NCI-H1048 (cell line): ENCODE measurements at regions not wholly inside any gene's neighbourhood (a gene's known extent, or its start where the extent isn't known, plus 50 kb on each side); places are given as distances from the start of the nearest gene placed in this dataset.
"Not testable (repeated sequence)": the region's sequence is repeated elsewhere in the genome, so short reads cannot be mapped to it uniquely, and the experiment has no call there.

ENCODE experiments used
- DNase-seq: peaks from one replicate; lab custom pipeline; 2025; lab: John Stamatoyannopoulos, UW

- DNase-seq, result not testable (repeated sequence)
Measured at GRCh38 chr6:120930500-120930899, 403.8 kb downstream of the TBC1D32 start.

DNA sequence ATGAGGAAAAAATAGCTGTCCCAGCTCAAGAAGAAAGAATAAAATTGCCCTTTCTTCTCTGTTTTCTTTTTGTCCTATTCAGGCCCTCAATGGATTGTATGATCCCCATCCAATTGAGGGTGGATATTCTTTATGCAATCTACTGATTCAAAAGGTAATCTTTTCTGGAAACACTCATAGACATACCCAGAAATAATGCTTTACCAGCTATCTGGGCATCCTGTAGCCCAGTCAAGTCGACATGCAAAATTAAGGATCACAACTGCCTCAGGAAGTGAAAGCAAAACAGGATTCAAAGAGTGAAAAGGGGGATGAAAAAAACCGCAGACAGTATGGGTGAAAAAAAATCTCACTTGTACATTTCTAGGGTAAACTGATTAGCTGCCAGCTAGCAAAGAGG, 410.1 kb downstream of the TBC1D32 start:
- DNase-seq, result no peak

GRCh38 chr6:120918137-120918536, 416.1 kb downstream of the TBC1D32 start:
- DNase-seq, result no peak

DNA sequence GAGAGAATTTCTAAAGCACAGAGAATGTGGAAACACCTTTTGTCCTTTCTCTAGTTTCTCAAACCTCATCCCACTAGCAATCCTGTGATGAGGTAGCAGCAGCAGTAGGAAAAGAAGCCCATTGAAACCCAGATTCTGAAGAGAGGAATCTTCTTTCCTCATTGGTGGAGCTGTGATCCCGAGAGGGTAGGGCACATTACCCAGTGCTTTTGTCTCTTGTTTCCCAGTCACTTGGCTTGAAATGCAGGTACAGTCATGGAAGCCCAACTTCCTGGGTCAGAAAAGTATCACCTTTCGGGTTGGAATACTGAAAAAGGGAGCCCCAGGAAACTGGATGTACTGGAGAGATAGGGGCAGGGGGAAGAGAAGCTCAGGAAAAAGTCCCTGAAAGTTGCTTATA, 417.4 kb downstream of the TBC1D32 start:
- DNase-seq, result no peak

- no peak for DNase-seq
Measured at GRCh38 chr6:120913486-120913885, 420.8 kb downstream of the TBC1D32 start.

DNA sequence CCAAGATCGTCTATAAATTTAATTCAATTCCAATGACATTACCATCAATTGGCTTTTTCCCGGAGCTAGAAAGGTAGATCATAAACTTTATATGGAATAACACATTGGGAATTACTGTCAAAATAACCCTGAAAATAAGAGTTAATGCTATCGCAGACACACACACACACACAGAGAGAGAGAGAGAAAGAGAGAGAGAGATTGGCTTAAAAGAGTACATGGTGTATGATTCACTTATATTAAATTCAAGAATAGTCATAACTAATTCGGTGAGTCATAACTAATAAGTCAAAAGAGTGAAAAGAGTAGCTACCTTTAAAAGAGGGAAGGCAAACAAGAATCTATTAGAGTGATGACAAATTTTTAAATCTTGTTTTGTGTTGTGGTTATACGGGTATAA, 425.5 kb downstream of the TBC1D32 start:
- no peak for DNase-seq

- DNase-seq, result no peak
Measured at GRCh38 chr6:120903836-120904235, 430.4 kb downstream of the TBC1D32 start.

- DNase-seq, result no peak
Measured at GRCh38 chr6:120899932-120900331, 434.3 kb downstream of the TBC1D32 start.

- DNase-seq, result no peak
Measured at GRCh38 chr6:120894077-120894476, 440.2 kb downstream of the TBC1D32 start.

GRCh38 chr6:120876931-120877330, 457.3 kb downstream of the TBC1D32 start:
- no peak for DNase-seq

GRCh38 chr6:120876424-120876823, 457.9 kb downstream of the TBC1D32 start:
- no peak for DNase-seq

- DNase-seq, result no peak
Measured at GRCh38 chr6:120875900-120876299, 458.4 kb downstream of the TBC1D32 start.

GRCh38 chr6:120874422-120874821, 459.9 kb downstream of the TBC1D32 start:
- no peak for DNase-seq

DNA sequence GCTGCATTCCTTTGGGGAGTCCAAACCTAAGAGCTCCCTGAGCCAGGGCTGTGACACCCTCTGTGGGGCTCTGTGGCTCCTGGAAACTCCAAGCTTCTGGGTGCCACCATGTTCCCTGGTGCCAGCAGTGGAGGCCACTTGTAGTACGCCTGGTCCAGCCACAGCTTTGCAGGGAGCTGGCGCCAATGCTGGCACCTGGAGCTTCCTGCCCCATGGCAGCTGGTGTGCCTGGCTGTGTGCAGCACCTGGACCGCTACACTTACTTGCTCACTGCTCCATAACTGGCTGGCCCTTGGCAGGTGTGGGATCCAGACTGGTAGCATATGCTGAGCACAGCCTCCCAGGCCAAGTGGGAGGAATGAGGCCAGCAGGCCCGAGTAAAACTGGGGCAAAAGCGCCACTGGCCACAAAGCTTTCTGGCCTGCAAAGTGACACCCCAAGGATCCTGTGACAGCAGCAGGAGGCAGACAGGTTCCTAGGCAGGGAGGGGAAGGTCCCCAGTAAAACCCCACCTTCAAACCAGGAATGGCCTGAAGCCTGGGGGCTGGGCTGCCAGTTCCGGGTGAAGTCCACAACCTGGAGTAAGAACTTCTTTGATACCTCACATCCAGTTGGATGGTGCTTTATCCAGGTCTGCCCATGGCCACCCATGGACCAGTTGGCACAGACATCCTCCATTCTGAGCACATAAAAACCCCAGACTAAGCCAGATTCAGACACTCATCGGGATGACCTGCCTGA, 461.0 kb downstream of the TBC1D32 start:
- no peak for DNase-seq

DNA sequence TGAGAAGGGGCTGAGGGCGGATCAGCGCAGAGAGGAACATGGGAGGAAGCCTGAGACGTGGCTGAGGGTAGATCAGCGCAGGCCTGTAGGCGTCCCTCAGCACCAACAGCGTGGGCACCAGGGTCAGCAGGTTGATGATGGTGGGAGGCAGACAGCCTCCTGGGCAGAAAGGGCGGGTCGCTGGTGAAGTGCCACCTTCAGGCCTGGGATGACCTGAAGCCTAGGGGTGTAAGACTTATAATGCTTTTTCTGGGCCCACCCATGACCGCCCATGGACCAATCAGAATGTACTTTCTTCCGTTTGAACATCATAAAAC, 462.1 kb downstream of the TBC1D32 start:
- no peak for DNase-seq

DNA sequence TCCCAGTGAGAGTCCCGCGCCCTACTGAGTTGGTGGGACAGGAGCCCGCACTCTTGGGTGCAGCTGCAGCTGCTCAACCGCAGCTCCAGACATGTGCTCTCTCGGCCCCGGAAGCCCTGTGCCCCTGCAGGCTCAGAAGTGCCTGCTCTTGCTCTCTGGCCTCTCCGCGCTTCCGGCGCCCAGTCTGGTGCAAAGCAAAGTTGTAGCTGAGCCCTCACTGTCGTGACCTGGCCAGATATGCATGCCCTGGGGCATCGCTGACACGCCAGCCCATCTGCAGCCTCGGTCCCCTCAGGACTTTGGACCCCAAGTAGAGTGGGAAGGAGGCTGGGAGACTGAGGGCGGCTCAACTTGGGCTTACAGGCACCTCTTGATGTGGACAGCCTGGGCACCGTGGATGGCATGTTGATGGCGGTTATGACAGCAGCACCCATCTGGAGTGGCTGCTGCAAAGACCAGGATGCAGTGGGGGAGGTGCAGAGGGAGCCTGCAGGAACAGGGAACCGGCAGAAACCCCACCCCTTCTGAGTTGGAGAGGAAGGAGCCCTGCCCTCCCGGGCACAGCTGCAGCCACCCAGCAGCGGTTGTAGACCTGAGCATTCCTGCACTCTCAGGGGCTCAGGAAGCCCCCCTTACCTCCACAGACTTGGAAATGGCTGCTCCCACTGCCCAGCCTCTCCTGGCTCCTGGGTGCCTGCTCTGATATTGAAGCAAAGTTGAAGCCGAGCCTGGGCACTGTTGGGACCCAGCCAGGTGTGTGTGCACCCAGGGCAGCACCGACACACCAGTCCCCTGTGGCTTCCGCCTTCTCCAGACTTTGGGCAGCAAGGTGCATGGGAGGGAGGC, 462.6 kb downstream of the TBC1D32 start:
- DNase-seq, result no peak

GRCh38 chr6:120869397-120869796, 464.9 kb downstream of the TBC1D32 start:
- no peak for DNase-seq

GRCh38 chr6:120857422-120857821, 476.9 kb downstream of the TBC1D32 start:
- no peak for DNase-seq

- DNase-seq, result no peak
Measured at GRCh38 chr6:120854583-120854982, 479.7 kb downstream of the TBC1D32 start.

GRCh38 chr6:120853489-120853888, 480.8 kb downstream of the TBC1D32 start:
- no peak for DNase-seq

GRCh38 chr6:120852293-120852849, 481.9 kb downstream of the TBC1D32 start:
- DNase-seq, result no peak

GRCh38 chr6:120826253-120826652, 508.0 kb downstream of the TBC1D32 start:
- DNase-seq, result peak; percentile 1

DNA sequence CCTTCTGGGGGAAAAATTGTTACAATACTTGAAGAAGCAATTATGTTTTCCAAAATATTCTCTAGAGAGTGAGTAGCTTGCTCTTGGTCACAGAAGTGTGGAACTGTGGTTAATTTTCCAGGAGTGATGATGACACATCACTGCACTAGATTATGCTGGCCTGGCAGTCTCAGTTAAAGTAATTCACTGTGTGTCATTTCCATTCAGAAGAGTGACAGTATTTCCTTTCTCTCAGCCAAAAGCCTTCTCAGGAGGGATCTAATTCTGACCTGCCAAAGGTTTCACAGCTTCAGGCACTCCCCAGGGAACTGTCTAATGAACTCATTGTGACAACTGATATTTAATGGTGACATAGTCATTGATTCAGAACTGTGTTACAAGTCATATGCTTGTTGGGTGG, 517.5 kb downstream of the TBC1D32 start:
- no peak for DNase-seq
